Upper lobe of right lung (tissue), 1 donor: ENCODE measurements at regions not wholly inside any gene's neighbourhood (a gene's known extent, or its start where the extent isn't known, plus 50 kb on each side); places are given as distances from the start of the nearest gene placed in this dataset.

Experiments
- ATAC-seq: fragments of 200-7000 bp; cut with Tn5 transposase; one replicate; pipeline ENCODE4 v1.9.1; 2020; ENCODE audit warnings: mild to moderate bottlenecking, moderate library complexity
- DNase-seq: peaks from one replicate; pipeline ENCODE4 v3.0.0-alpha.2; 2020
- H3K27ac ChIP-seq: fragments of 200-600 bp; one replicate; pipeline ENCODE4 v1.8.0; 2022
- H3K27me3 ChIP-seq: fragments of 200-600 bp; one replicate; pipeline ENCODE4 v1.8.0; 2022; ENCODE audit warnings: mild to moderate bottlenecking
- H3K36me3 ChIP-seq: fragments of 200-600 bp; one replicate; pipeline ENCODE4 v1.8.0; 2022
- H3K4me1 ChIP-seq: fragments of 200-600 bp; one replicate; pipeline ENCODE4 v1.8.0; 2022
- H3K4me3 ChIP-seq: fragments of 200-600 bp; one replicate; pipeline ENCODE4 v1.8.0; 2022; ENCODE audit warnings: mild to moderate bottlenecking
- H3K9me3 ChIP-seq: fragments of 200-600 bp; one replicate; pipeline ENCODE4 v1.8.0; 2022
- intact Hi-C: fragments of 100-400 bp; cut with DNase I; formaldehyde crosslinking; loops from one replicate; pipeline ENCODE4 v1.11.0; 2022
- TF ChIP-seq, protein P1 (sequence below): fragments of 200-600 bp; IDR thresholded peaks from one replicate; pipeline ENCODE4 v1.8.0; 2022; ENCODE audit warnings: antibody characterized with exemption
- donor health status: DM: no; HTN: yes; CAD: no; lungs with severe emphysema.

DNA sequence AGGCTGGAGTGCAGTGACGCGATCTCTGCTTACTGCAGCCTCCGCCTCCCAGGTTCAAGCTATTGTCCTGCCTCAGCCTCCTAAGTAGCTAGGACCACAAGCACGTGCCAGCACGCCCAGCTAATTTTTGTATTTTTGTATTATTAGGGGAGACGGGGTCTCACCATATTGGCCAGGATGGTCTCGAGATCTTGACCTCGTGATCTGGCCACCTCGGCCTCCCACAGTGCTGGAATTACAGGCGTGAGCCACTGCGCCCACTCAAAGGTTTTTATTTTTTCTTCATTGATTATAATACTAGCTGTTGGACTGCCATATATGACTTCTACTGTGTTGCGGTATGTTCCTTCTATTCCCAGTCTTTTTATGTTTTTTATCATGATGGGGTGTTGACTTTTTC is 569.7 kb upstream of the SLITRK6 start:
- intact Hi-C loops, result no loop called here
- TF ChIP-seq, protein P1, sequence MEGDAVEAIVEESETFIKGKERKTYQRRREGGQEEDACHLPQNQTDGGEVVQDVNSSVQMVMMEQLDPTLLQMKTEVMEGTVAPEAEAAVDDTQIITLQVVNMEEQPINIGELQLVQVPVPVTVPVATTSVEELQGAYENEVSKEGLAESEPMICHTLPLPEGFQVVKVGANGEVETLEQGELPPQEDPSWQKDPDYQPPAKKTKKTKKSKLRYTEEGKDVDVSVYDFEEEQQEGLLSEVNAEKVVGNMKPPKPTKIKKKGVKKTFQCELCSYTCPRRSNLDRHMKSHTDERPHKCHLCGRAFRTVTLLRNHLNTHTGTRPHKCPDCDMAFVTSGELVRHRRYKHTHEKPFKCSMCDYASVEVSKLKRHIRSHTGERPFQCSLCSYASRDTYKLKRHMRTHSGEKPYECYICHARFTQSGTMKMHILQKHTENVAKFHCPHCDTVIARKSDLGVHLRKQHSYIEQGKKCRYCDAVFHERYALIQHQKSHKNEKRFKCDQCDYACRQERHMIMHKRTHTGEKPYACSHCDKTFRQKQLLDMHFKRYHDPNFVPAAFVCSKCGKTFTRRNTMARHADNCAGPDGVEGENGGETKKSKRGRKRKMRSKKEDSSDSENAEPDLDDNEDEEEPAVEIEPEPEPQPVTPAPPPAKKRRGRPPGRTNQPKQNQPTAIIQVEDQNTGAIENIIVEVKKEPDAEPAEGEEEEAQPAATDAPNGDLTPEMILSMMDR, result no peak
- DNase-seq (no peak), ATAC-seq (no peak)
- Histone ChIP-seq H3K4me1 (no peaks in the 10 kb centered on the region), H3K4me3 (no peak overlapping the region), H3K27ac (no peak overlapping the region), H3K36me3 (no peaks in the 10 kb centered on the region), H3K9me3 (no peaks in the 10 kb centered on the region), H3K27me3 (no peaks in the 10 kb centered on the region)

GRCh38 chr13:86377451-86377850 is 578.2 kb upstream of the SLITRK6 start:
- ATAC-seq, result no peak
- no peak overlapping the region for H3K4me3 ChIP-seq
- H3K9me3 ChIP-seq, result no peaks in the 10 kb centered on the region
- DNase-seq, result no peak
- H3K27me3 ChIP-seq, result no peaks in the 10 kb centered on the region
- H3K4me1 ChIP-seq, result no peaks in the 10 kb centered on the region
- intact Hi-C loops, result no loop called here
- TF ChIP-seq, protein P1, result no peak
- no peak overlapping the region for H3K27ac ChIP-seq
- no peaks in the 10 kb centered on the region for H3K36me3 ChIP-seq

DNA sequence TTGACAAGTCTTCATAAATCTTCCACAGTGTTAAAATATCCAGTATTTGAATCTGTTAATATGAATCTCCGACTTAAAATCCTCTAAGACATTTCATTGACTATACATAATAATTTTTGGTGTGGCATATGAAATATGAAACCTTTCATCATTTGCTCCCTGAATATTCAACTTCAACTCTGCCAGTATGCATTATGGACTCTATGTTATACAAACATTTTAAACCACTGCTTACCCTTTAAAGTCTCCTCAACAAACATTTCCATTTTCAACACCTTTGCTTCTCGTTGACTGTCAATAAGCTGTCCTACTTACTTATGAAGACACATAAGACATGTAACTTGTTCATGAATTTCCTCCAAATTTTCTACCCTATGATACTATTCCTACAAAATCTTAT is 579.4 kb upstream of the SLITRK6 start:
- Histone ChIP-seq H3K4me1 (no peaks in the 10 kb centered on the region), H3K9me3 (no peaks in the 10 kb centered on the region), H3K4me3 (no peak overlapping the region), H3K27me3 (no peaks in the 10 kb centered on the region), H3K27ac (no peak overlapping the region), H3K36me3 (no peaks in the 10 kb centered on the region)
- DNase-seq (no peak), ATAC-seq (no peak)
- intact Hi-C loops, result no loop called here
- TF ChIP-seq, protein P1, result no peak

DNA sequence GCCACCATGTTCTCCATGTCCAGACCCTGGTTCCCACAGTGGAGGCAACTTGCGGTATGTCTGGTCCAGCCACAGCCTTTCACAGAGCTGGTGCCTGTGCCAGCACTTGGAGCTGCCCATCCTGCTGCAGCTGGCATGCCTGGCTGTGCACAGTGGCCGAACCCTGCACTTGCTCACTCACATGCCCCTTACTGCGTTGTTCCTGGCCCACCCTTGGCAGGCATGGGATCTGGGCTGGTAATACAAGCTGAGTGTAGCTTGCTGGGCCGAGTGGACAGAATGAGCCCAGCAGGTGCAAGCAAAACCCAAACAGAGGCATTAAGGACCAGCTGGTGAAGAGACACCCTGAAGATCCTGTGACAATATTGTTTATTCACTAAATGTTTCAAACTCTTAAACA is 583.9 kb upstream of the SLITRK6 start:
- Histone ChIP-seq H3K27ac (no peak overlapping the region), H3K4me1 (no peaks in the 10 kb centered on the region), H3K27me3 (no peaks in the 10 kb centered on the region), H3K4me3 (no peak overlapping the region), H3K36me3 (no peaks in the 10 kb centered on the region), H3K9me3 (no peaks in the 10 kb centered on the region)
- ATAC-seq, result peak; percentile 26
- no peak for DNase-seq
- TF ChIP-seq, protein P1, result no peak
- intact Hi-C loops, result no loop called here

- Histone ChIP-seq H3K4me3 (no peak overlapping the region), H3K9me3 (no peaks in the 10 kb centered on the region), H3K27ac (no peak overlapping the region), H3K36me3 (no peaks in the 10 kb centered on the region), H3K4me1 (no peaks in the 10 kb centered on the region), H3K27me3 (no peaks in the 10 kb centered on the region)
- no peak for ATAC-seq
- no peak for DNase-seq
- intact Hi-C loops, result no loop called here
- TF ChIP-seq, protein P1, result no peak
Observed at GRCh38 chr13:86383561-86383960, 584.3 kb upstream of the SLITRK6 start.

GRCh38 chr13:86397635-86398034 is 598.4 kb upstream of the SLITRK6 start:
- Histone ChIP-seq H3K36me3 (no peaks in the 10 kb centered on the region), H3K27me3 (no peaks in the 10 kb centered on the region), H3K4me3 (no peak overlapping the region), H3K9me3 (no peaks in the 10 kb centered on the region), H3K27ac (no peak overlapping the region), H3K4me1 (no peaks in the 10 kb centered on the region)
- TF ChIP-seq, protein P1, result no peak
- ATAC-seq (no peak), DNase-seq (no peak)
- intact Hi-C loops, result no loop called here
